DMS 273 treated with DMSO at 0.1 percent for 48 hours (cell line): ENCODE measurements at regions not wholly inside any gene's neighbourhood (a gene's known extent, or its start where the extent isn't known, plus 50 kb on each side); places are given as distances from the start of the nearest gene placed in this dataset.

Experiments
- DNase-seq: peaks from one replicate; lab custom pipeline; 2025; lab: John Stamatoyannopoulos, UW

- no peak for DNase-seq
Measured at GRCh38 chr4:13849778-13850177, 222.3 kb upstream of the BOD1L1 start.

- DNase-seq: no peak
Measured at GRCh38 chr4:13851085-13851940, 223.8 kb upstream of the BOD1L1 start.

GRCh38 chr4:13852411-13852810 is 224.9 kb upstream of the BOD1L1 start:
- no peak for DNase-seq

- DNase-seq: no peak
Measured at GRCh38 chr4:13856387-13856786, 228.9 kb upstream of the BOD1L1 start.

GRCh38 chr4:13857397-13857796 is 229.9 kb upstream of the BOD1L1 start:
- DNase-seq: no peak

- DNase-seq: no peak
Measured at GRCh38 chr4:13857800-13858199, 230.3 kb upstream of the BOD1L1 start.

GRCh38 chr4:13859423-13859822 is 231.9 kb upstream of the BOD1L1 start:
- no peak for DNase-seq

- DNase-seq: no peak
Measured at GRCh38 chr4:13860126-13860525, 232.6 kb upstream of the BOD1L1 start.

- no peak for DNase-seq
Measured at GRCh38 chr4:13865871-13866669, 238.5 kb upstream of the BOD1L1 start.

GRCh38 chr4:13866881-13867280 is 239.4 kb upstream of the BOD1L1 start:
- no peak for DNase-seq

- DNase-seq: no peak
Measured at GRCh38 chr4:13872155-13872554, 244.6 kb upstream of the BOD1L1 start.

- DNase-seq: no peak
Measured at GRCh38 chr4:13872955-13873354, 245.4 kb upstream of the BOD1L1 start.

GRCh38 chr4:13875181-13875580 is 247.7 kb upstream of the BOD1L1 start:
- DNase-seq: no peak

GRCh38 chr4:13876131-13876530 is 248.6 kb upstream of the BOD1L1 start:
- DNase-seq: no peak

- DNase-seq: no peak
Measured at GRCh38 chr4:13876940-13877339, 249.4 kb upstream of the BOD1L1 start.

- DNase-seq: no peak
Measured at GRCh38 chr4:13877626-13878025, 250.1 kb upstream of the BOD1L1 start.

- no peak for DNase-seq
Measured at GRCh38 chr4:13881892-13882291, 254.4 kb upstream of the BOD1L1 start.

GRCh38 chr4:13887010-13887409 is 259.5 kb upstream of the BOD1L1 start:
- DNase-seq: no peak

- DNase-seq: no peak
Measured at GRCh38 chr4:13888112-13888511, 260.6 kb upstream of the BOD1L1 start.

- DNase-seq: no peak
Measured at GRCh38 chr4:13891544-13891939, 264.0 kb upstream of the BOD1L1 start.

GRCh38 chr4:13892739-13893105 is 265.2 kb upstream of the BOD1L1 start:
- no peak for DNase-seq

- no peak for DNase-seq
Measured at GRCh38 chr4:13893211-13893610, 265.7 kb upstream of the BOD1L1 start.

- no peak for DNase-seq
Measured at GRCh38 chr4:13893987-13894386, 266.5 kb upstream of the BOD1L1 start.
